ENCODE measurements at regions not wholly inside any gene's neighbourhood (a gene's known extent, or its start where the extent isn't known, plus 50 kb on each side); places are given as distances from the start of the nearest gene placed in this dataset.

GRCh38 chr5:155727512-155728145 lies 599.3 kb upstream of the SGCD start:
- TF ChIP-seq CTCF (IDR thresholded peaks at IDR 0.05; ENCODE audit: insufficient read depth, low read length, poor library complexity, severe bottlenecking) (no peak), EZH2phosphoT487 (conservative IDR thresholded peaks at IDR 0.05; ENCODE audit: low read length) (no peak)
